HFFc6 (cell line): ENCODE measurements at regions not wholly inside any gene's neighbourhood (a gene's known extent, or its start where the extent isn't known, plus 50 kb on each side); places are given as distances from the start of the nearest gene placed in this dataset.

Source experiments
- DNase-seq: peaks from one replicate; pipeline ENCODE4 v3.0.0-alpha.2; 2018
- H3K27ac Mint-ChIP-seq: 2 replicates; pipeline ENCODE4 v1.8.0; 2020; ENCODE audit warnings: mild to moderate bottlenecking, mixed read lengths
- H3K27me3 Mint-ChIP-seq: 2 replicates; pipeline ENCODE4 v1.8.0; 2021; ENCODE audit warnings: mild to moderate bottlenecking, moderate library complexity, mixed read lengths; ENCODE audit not compliant: insufficient read depth
- H3K36me3 Mint-ChIP-seq: 2 replicates; pipeline ENCODE4 v1.8.0; 2021; ENCODE audit warnings: low read depth, mixed read lengths
- H3K4me1 Mint-ChIP-seq: 2 replicates; pipeline ENCODE4 v1.8.0; 2020; ENCODE audit warnings: low read depth, mixed read lengths
- H3K4me3 Mint-ChIP-seq: 2 replicates; pipeline ENCODE4 v1.8.0; 2020; ENCODE audit warnings: mild to moderate bottlenecking, moderate library complexity, mixed read lengths
- H3K9me3 Mint-ChIP-seq: 2 replicates; pipeline ENCODE4 v1.8.0; 2020; ENCODE audit warnings: mild to moderate bottlenecking, mixed read lengths
- CTCF ChIP-seq: fragments of 200-600 bp; sonication (generic); IDR thresholded peaks from 2 replicates; pipeline ENCODE4 v1.5.0; 2021; ENCODE audit warnings: antibody characterized with exemption, mild to moderate bottlenecking

- H3K4me3 Mint-ChIP-seq: no peak overlapping the region
- no peaks in the 10 kb centered on the region for H3K4me1 Mint-ChIP-seq
- TF ChIP-seq CTCF: no peak
- no peak for DNase-seq
- no peak overlapping the region for H3K27ac Mint-ChIP-seq
- H3K27me3 Mint-ChIP-seq: no peaks in the 10 kb centered on the region; the same call in 1 of the 2 replicates
- H3K9me3 Mint-ChIP-seq: peaks cover 84% of the 10 kb centered on the region
- peaks cover 26% of the 10 kb centered on the region for H3K36me3 Mint-ChIP-seq
Measured at GRCh38 chr18:78125206-78125896, 854.3 kb upstream of the SALL3 start.

GRCh38 chr18:78126106-78126505 lies 853.5 kb upstream of the SALL3 start:
- no peak overlapping the region for H3K4me3 Mint-ChIP-seq
- H3K36me3 Mint-ChIP-seq: peaks cover 26% of the 10 kb centered on the region
- no peak overlapping the region for H3K27ac Mint-ChIP-seq
- no peak for DNase-seq
- no peak for TF ChIP-seq CTCF
- H3K4me1 Mint-ChIP-seq: no peaks in the 10 kb centered on the region
- H3K9me3 Mint-ChIP-seq: peaks cover 86% of the 10 kb centered on the region
- peaks cover 3% of the 10 kb centered on the region for H3K27me3 Mint-ChIP-seq

- Mint-ChIP-seq H3K27ac (no peak overlapping the region), H3K4me3 (no peak overlapping the region), H3K27me3 (peaks cover 3% of the 10 kb centered on the region), H3K36me3 (peaks cover 26% of the 10 kb centered on the region), H3K9me3 (peaks cover 88% of the 10 kb centered on the region), H3K4me1 (no peaks in the 10 kb centered on the region)
- DNase-seq: no peak
- no peak for TF ChIP-seq CTCF
Measured at GRCh38 chr18:78126536-78126935, 853.1 kb upstream of the SALL3 start.

GRCh38 chr18:78127041-78127440 lies 852.6 kb upstream of the SALL3 start:
- Mint-ChIP-seq H3K4me1 (no peaks in the 10 kb centered on the region), H3K27me3 (peaks cover 3% of the 10 kb centered on the region)

GRCh38 chr18:78128004-78128403 lies 851.6 kb upstream of the SALL3 start:
- Mint-ChIP-seq H3K9me3 (peaks cover 91% of the 10 kb centered on the region), H3K4me3 (no peak overlapping the region)

More at GRCh38 chr18:78127041-78127440, 852.6 kb upstream of the SALL3 start:
- peaks cover 90% of the 10 kb centered on the region for H3K9me3 Mint-ChIP-seq
- peaks cover 26% of the 10 kb centered on the region for H3K36me3 Mint-ChIP-seq
- TF ChIP-seq CTCF: no peak
- H3K4me3 Mint-ChIP-seq: no peak overlapping the region
- no peak overlapping the region for H3K27ac Mint-ChIP-seq
- no peak for DNase-seq

More at GRCh38 chr18:78128004-78128403, 851.6 kb upstream of the SALL3 start:
- no peaks in the 10 kb centered on the region for H3K4me1 Mint-ChIP-seq
- H3K27me3 Mint-ChIP-seq: peaks cover 3% of the 10 kb centered on the region
- no peak for TF ChIP-seq CTCF
- peaks cover 26% of the 10 kb centered on the region for H3K36me3 Mint-ChIP-seq
- H3K27ac Mint-ChIP-seq: no peak overlapping the region
- no peak for DNase-seq
